H7 (cell line): ENCODE measurements at regions not wholly inside any gene's neighbourhood (a gene's known extent, or its start where the extent isn't known, plus 50 kb on each side); places are given as distances from the start of the nearest gene placed in this dataset.
A peak's percentile ranks its signal among the peaks of the same experiment; 100 is the strongest.

Experiments
- DNase-seq: peaks from one replicate; pipeline ENCODE4 v3.0.0; 2012
- H3K27me3 ChIP-seq: 2 replicates; pipeline ENCODE4 v1.6.0; 2011; ENCODE audit warnings: mild to moderate bottlenecking, low read length; ENCODE audit not compliant: control insufficient read depth, insufficient read depth
- H3K36me3 ChIP-seq: replicated peaks from 2 replicates; pipeline ENCODE4 v1.5.1; 2011; ENCODE audit warnings: low read length; ENCODE audit not compliant: control insufficient read depth, insufficient read depth
- H3K4me3 ChIP-seq: 2 replicates; pipeline ENCODE4 v1.5.1; 2011; ENCODE audit warnings: low read depth, mild to moderate bottlenecking, control low read depth, low read length, moderate library complexity; ENCODE audit not compliant: insufficient read depth

DNA sequence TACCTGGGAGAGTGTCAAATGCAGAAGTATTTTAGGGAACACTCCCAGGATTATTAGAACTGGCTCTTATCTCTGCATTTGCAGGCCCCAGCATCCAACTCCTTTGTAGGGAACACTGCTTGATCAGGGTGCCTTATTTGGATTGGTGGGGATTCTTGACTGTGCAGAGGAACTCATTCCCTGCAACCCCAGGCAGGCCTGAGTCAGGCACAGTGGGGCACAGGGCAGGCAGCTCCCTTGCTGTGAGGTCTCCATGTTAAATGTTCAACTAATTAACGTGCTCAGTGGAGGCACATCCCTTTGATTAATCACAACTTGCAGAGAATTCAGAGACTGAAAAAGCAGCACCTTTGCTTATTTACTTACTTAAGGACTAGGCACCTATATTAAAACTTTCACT, 102.3 kb upstream of the TENM4 start:
- Histone ChIP-seq H3K4me3 (no peak overlapping the region), H3K27me3 (no peaks in the 10 kb centered on the region), H3K36me3 (no peaks in the 10 kb centered on the region)
- DNase-seq = peak; percentile 14

DNA sequence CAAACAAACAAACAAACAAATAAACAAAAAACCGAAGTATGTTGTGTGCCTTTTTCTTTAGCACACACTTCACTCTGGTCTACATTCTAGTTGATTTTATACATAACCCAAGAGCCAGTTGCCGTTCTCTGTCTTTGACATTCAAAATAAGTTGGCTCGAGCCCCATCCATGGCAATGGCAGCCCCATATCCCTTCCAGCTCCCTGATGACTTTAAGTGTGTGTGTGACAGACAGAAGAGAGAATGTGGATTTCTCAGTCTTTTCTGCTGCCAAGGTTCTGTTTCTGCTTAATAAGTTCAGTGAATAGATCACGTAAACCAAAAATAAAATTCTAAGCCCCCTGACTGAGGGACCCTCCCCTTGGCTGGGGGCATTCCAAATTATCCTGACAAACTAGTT, 100.6 kb upstream of the TENM4 start:
- Histone ChIP-seq H3K27me3 (no peaks in the 10 kb centered on the region), H3K36me3 (no peaks in the 10 kb centered on the region), H3K4me3 (no peak overlapping the region)
- no peak for DNase-seq

DNA sequence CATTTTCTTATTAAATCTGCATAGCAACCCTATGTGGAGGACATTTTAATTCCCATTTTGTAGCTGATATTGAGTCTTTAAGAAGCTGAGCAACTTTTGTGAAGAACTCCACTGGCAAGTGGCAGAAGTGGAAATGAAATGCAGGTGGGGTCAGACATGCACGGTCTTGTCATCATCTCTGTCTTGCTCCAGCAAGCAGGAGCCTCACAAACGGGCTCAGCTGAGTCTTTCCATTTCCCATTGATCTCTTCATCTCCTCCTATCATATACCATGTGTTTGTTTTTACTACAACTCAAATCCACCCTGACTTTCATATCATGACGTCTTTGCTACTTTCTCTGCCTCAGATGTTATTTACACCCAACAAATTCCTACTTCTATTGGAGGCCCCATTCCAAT, 97.9 kb upstream of the TENM4 start:
- no peak for DNase-seq
- Histone ChIP-seq H3K27me3 (no peaks in the 10 kb centered on the region), H3K4me3 (no peak overlapping the region), H3K36me3 (no peaks in the 10 kb centered on the region)

DNA sequence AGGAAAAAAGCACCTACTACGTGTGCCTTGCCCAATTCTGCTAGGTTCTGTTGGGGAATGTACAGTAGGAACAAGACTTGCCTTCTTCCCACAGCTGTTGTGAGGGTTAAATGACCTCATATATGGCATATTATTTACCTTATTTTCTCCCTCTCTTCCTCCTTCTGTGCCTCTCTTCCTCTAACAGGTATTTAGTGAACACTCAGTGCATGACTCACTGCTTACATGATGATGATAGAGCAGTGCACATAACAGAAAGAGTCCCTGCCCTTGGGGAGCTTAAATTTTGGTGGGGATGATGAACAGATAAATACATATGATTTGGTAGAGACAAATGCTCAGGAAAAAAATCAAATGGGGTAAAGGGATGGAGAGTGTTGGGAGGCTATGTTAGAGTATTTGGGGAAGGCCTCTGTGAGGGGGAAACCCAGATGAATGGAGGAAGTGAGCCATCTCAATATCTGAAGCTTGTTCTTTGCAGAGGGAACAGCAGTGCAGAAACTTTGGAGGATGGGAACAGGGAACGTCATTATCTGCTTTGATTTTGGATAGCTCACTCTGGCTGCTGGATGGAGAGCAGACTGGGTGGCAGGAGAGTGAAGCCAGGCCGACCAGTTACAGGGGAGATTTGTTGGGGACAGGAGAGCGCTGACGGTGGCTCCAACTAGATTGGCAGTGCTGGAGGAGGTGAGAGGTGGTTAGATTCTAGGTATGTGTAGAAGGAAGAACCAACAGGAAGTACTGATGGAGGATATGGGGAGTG, 95.5 kb upstream of the TENM4 start:
- no peak for DNase-seq
- H3K36me3 ChIP-seq = no peaks in the 10 kb centered on the region
- H3K4me3 ChIP-seq = no peak overlapping the region
- no peaks in the 10 kb centered on the region for H3K27me3 ChIP-seq

DNA sequence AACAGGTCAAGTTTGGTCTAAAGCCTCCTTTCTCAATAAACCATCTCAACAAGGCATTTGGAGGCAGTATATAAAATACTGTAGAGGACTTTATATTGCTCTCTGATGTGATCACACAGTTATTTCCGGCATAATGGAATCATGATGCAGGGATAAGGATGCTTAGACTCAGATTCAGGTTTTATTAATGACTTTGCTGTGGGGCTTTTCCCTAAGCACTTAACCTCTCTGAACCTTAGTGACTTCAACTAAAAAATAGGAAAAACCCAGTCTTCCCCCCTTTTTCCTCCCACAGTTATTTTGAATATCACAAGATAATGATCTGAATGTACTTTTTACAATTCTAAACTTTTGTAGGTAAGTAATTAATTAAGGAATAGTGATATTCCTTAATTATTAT, 94.8 kb upstream of the TENM4 start:
- no peaks in the 10 kb centered on the region for H3K27me3 ChIP-seq
- DNase-seq = no peak
- H3K36me3 ChIP-seq = no peaks in the 10 kb centered on the region
- no peak overlapping the region for H3K4me3 ChIP-seq

DNA sequence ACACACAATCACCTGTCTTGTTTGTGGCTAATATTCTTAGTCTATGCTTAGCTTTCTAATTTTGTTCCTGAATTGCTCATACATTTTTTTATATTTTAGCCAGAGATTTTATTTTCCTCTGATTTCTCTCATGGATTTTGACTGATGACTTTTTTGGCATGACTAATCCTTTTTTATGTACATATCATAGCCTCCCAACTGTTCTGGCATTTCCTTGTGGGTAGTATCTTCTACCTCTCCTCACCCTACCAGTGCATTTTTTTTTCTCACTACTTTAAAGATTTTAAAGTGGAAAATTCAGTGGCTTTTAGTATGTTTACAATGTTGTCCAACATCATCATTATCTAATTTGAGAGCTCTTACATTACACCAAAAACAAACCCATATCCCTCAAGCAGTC, 84.4 kb upstream of the TENM4 start:
- no peak overlapping the region for H3K4me3 ChIP-seq
- no peaks in the 10 kb centered on the region for H3K27me3 ChIP-seq
- DNase-seq = no peak
- no peaks in the 10 kb centered on the region for H3K36me3 ChIP-seq

DNA sequence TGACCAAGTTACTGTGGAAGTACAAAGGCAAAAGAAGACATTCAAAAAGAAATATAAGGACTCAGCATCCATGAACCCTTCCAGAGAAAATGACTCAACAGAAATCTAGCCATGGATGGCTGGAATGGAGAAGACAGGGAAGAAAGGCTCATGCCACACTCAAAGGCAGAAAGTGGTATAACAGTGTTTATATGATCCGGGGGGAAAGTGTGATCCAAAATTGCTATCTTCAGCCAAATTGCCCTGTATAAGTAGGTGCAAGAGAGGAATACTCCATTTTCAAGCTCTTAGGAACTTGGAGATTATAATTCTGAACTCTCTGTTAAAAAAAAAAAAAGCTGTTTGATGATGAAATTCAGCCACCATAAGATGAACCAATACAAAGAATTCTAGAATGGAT, 81.8 kb upstream of the TENM4 start:
- DNase-seq = no peak
- H3K27me3 ChIP-seq = no peaks in the 10 kb centered on the region
- H3K4me3 ChIP-seq = no peak overlapping the region
- H3K36me3 ChIP-seq = no peaks in the 10 kb centered on the region

DNA sequence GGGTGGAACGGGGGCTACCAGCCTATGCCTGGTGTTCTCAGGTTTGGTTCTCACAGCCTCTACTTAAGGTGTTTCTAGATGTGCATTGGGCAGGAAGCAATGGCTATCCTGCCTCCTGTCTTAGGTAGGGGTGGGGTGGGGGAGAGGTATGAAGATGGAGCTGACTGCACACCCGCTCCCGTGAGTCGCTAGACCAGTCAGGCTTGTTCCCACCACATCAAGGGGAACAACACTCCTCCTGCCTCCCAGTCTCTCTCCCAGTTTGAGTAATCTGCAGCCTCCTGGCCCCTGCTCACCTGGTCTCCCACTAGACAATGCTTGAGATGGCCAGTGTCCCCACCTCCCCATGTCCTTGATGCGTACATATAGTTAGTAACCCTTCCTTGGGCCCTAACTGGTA, 79.3 kb upstream of the TENM4 start:
- H3K4me3 ChIP-seq = no peak overlapping the region
- DNase-seq = no peak
- H3K27me3 ChIP-seq = no peaks in the 10 kb centered on the region
- H3K36me3 ChIP-seq = no peaks in the 10 kb centered on the region

DNA sequence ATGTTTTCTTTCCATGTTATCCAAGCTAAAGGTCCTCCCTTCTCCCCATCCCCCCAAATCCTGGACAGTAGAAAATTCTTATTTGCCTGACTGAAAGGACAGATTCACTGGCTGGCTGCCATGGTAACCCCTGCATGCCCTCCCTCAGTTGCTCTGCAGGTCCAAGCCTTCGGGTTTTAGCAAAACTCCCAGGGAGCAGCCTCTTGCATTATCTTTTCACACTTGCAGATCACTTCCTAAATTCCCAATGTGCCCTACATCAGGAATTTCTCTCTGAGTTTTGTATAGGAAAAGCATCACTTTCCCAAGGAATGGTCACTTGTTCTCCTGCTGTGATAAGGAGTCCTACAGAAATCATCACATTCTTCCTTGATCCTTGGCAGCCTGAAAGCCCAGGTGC, 75.0 kb upstream of the TENM4 start:
- DNase-seq = no peak
- Histone ChIP-seq H3K27me3 (no peaks in the 10 kb centered on the region), H3K4me3 (no peak overlapping the region), H3K36me3 (no peaks in the 10 kb centered on the region)

DNA sequence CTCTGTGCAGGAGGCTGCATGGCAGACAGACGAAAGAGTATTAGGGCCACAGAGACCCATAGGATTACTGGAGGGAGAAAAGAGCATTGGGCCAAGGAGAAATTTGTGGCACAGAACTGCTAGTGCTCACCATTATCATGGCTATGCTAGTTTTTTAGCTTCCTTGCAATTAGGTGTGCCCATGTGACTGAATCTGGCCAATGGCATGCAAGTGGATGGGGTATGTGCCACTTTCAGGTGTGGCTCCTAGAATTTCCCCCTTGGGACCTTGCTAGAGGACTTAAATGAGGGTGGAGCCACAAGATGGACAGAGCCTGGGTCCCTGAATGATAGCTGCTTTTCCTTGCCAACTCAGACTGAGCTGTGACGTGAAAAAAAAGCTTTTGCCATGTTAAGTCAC, 73.9 kb upstream of the TENM4 start:
- Histone ChIP-seq H3K27me3 (no peaks in the 10 kb centered on the region), H3K4me3 (no peak overlapping the region), H3K36me3 (no peaks in the 10 kb centered on the region)
- DNase-seq = no peak

DNA sequence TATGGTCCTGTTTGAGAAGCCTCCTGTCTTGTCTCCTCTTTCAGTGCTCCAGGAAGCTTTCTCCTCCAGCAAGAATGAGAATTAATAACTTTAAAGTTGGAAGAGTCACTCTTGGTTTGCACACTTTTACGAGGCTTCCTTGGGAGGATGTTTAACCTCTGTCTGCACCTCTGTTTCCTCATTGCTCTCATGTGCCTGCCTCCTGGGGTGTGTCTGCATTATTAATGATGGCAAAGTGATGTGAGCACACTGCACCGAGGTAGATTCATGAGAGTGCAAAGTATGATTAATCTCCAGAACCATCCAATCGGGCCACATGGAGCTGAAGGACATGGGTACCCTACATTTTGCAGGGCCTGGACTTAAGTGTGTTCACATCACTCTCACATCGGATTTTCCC, 73.5 kb upstream of the TENM4 start:
- H3K4me3 ChIP-seq = no peak overlapping the region
- H3K36me3 ChIP-seq = no peaks in the 10 kb centered on the region
- H3K27me3 ChIP-seq = no peaks in the 10 kb centered on the region
- DNase-seq = no peak

DNA sequence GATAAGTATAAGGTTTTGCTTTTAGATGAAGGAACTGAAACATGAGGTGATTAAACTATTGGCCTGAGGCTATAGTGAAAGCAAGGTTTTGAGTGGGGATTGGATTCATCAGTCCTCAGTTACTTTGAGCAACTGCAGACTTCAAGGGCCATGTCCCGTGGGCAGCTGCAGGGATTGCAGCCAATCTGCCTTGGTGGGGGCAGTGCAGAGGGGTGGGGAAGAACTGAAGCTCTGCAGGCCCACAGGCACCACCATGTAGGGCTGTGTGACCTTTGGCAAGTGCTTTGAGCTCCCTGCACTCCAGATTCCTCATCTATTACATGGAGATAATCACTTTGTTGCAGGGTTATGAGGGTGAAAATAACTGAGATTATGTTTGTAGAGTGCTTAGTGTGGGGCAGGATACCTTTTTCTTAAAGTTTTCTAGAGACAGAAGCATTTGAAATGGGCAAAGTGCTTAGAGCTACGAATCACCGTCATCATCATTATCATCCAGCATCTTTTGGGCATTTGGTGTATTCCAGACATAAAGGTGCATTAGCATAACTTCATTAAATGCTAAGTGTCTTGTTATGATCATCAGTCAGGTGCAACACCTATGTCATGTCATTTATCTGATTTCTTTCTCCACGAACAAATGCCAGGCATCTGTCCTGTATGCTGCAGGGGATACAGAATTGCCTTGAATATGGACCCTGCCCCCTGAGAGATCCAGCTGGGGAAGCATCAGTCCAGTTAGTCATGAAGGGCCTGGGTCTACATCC, 72.1 kb upstream of the TENM4 start:
- Histone ChIP-seq H3K27me3 (no peaks in the 10 kb centered on the region; the same call in 1 of the 2 replicates), H3K4me3 (no peak overlapping the region), H3K36me3 (no peaks in the 10 kb centered on the region)
- no peak for DNase-seq

DNA sequence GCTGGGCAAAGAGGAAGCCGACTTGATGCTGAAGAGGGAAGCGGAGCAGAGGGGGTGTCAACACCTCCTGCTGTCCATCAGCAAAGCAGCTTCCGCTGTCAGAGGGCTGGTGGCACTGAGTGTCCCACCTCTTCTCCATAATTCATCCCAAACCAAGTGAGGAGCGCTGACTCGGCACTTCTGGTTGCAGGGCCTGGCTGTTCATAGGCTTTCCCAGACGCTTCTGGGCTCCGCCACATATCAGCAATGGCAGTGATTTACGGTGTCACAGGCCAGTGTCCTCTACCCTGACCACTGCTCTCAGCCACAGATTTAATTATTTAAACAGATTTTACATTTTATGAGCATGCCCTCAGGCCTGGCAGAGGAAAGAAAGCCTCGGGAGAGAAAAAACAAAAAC, 70.1 kb upstream of the TENM4 start:
- DNase-seq = no peak
- no peaks in the 10 kb centered on the region; the same call in 1 of the 2 replicates for H3K27me3 ChIP-seq
- no peaks in the 10 kb centered on the region for H3K36me3 ChIP-seq
- H3K4me3 ChIP-seq = no peak overlapping the region

DNA sequence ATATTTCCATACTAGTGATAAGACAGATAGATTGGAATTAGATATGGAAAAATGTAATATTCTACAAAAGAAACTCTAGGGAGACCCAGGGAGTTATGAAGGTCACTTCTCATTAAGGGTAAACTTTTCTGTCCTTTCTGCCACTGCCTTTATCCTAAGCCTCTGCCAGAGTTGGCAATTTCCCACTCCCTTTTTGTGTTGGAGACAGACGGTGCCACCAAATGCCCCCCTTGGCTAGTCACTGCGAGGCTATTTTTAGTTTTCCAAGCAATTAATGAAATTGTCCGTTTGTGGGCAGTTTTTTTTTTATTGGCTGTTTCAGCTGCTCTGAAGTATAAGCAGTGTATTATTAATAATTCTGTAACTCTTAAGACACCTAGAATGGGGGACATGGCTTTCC, 67.6 kb upstream of the TENM4 start:
- H3K36me3 ChIP-seq = no peaks in the 10 kb centered on the region
- H3K4me3 ChIP-seq = no peak overlapping the region
- DNase-seq = no peak
- no peaks in the 10 kb centered on the region; the same call in 1 of the 2 replicates for H3K27me3 ChIP-seq

DNA sequence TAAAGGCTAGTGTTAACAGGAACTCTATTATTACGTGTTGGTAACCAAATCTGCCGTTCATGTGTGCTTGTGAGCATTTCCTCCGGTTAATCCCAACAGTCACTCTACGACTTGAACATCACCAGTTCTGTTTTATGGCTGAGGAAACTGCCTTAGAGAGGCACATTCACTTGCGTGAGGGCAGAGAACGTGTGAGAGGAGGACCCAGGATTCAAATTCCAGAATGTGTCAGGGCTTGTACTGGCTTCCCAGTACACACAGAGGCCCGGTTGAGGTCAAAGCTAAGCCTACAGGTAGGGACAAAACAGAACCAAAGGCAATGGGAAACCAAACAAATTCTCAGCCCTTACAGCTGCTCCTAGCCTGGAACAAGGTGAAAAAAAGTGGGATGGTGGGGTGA, 66.9 kb upstream of the TENM4 start:
- Histone ChIP-seq H3K27me3 (no peaks in the 10 kb centered on the region; the same call in 1 of the 2 replicates), H3K36me3 (no peaks in the 10 kb centered on the region), H3K4me3 (no peak overlapping the region)
- DNase-seq = no peak
